BJ (cell line): ENCODE measurements at regions not wholly inside any gene's neighbourhood (a gene's known extent, or its start where the extent isn't known, plus 50 kb on each side); places are given as distances from the start of the nearest gene placed in this dataset.

Source experiments
- CTCF ChIA-PET: fragments of 350-600 bp; formaldehyde crosslinking; extraction: SDS; loops from one replicate; lab custom pipeline; 2021; ENCODE audit warnings: antibody characterized with exemption, inconsistent platforms; lab: Yijun Ruan, JAX
- POLR2A ChIA-PET: fragments of 300-600 bp; sonication (Branson Sonifier 250); formaldehyde crosslinking; extraction: SDS; loops from one replicate; lab custom pipeline; 2021; ENCODE audit warnings: antibody characterized with exemption; lab: Charles Lee
- DNase-seq: peaks from one replicate; pipeline ENCODE4 v3.0.0-alpha.2; 2011; ENCODE audit warnings: low read depth
- H3K27me3 ChIP-seq: 2 replicates; pipeline ENCODE4 v1.6.0; 2011; ENCODE audit warnings: low read length; ENCODE audit not compliant: control insufficient read depth, insufficient read depth
- H3K36me3 ChIP-seq: 2 replicates; pipeline ENCODE4 v1.5.1; 2011; ENCODE audit warnings: low read length; ENCODE audit not compliant: control insufficient read depth, insufficient read depth
- H3K4me3 ChIP-seq: 2 replicates; pipeline ENCODE4 v1.5.1; 2011; ENCODE audit warnings: low read depth, mild to moderate bottlenecking, control low read depth, low read length
- TF ChIP-seq, protein P1 (sequence below): IDR thresholded peaks from 2 replicates; pipeline ENCODE4 v1.5.1; 2011; ENCODE audit warnings: low read depth, mild to moderate bottlenecking, control low read depth, inconsistent platforms, low read length, moderate library complexity; ENCODE audit not compliant: insufficient read depth

DNA sequence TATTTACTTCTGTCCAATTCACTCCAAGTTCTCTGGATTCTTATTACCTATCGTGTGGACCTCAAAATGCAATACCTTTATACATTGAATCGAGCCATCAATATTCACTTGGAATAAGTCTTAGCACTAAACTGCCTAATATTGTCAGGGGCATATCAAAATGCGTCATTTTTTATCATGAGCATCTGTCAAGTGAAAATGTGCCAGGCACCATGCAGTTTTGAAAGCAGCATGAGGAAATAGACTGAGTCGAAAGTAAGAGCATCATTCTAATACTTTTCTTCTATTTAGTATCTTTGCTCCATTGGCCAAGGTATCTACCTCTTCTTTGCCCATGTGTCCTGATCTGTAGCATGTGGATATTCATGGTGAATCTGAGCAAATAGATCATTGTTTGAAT lies 1193.4 kb downstream of the CDH11 start:
- H3K27me3 ChIP-seq: no peaks in the 10 kb centered on the region
- no peak for DNase-seq

DNA sequence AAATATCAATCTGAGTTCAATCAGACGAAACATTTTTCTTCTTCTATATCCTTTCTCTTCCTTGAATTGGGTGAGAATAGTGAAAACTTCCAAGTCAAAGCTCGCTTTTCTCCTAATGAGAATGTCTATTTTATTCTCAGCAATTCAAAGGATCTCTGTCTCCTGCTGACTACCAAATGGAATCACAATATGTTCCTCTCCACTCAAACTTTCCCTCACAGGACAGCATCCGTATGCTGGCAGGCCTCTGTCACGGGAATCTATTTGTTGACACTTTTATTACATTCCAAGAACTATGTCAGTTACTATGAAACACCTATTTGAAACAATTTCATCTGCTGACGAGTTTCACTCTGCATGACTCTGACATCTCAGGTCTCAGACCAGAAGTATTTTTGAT lies 1196.6 kb downstream of the CDH11 start:
- no peaks in the 10 kb centered on the region for H3K36me3 ChIP-seq
- H3K27me3 ChIP-seq: no peaks in the 10 kb centered on the region
- TF ChIP-seq, protein P1, sequence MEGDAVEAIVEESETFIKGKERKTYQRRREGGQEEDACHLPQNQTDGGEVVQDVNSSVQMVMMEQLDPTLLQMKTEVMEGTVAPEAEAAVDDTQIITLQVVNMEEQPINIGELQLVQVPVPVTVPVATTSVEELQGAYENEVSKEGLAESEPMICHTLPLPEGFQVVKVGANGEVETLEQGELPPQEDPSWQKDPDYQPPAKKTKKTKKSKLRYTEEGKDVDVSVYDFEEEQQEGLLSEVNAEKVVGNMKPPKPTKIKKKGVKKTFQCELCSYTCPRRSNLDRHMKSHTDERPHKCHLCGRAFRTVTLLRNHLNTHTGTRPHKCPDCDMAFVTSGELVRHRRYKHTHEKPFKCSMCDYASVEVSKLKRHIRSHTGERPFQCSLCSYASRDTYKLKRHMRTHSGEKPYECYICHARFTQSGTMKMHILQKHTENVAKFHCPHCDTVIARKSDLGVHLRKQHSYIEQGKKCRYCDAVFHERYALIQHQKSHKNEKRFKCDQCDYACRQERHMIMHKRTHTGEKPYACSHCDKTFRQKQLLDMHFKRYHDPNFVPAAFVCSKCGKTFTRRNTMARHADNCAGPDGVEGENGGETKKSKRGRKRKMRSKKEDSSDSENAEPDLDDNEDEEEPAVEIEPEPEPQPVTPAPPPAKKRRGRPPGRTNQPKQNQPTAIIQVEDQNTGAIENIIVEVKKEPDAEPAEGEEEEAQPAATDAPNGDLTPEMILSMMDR: no peak
- ChIA-PET POLR2A (no interaction called here), CTCF (no interaction called here)
- H3K4me3 ChIP-seq: no peak overlapping the region
- no peak for DNase-seq

More for the DNA sequence above, 1193.4 kb downstream of the CDH11 start:
- Histone ChIP-seq H3K4me3 (no peak overlapping the region), H3K36me3 (no peaks in the 10 kb centered on the region)
- POLR2A ChIA-PET: no interaction called here
- TF ChIP-seq, protein P1: no peak
- CTCF ChIA-PET: no interaction called here

DNA sequence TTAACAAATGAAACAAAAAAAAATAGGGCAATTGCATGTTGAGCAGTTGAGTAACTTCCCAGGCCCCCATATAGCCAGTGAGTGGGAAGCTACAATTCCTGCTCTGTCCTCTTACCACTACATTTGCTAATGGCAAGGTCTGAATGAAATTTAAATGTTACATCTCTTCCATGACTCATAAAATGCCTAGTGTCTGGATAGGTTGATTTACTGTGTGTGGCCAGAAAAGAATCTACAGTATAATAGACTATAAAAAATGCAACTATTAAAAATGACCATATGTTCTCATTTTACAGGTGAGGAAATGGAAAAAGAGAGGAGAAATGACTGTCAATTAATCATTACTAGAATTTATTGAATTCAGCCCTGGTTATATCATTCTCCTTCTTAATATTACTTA lies 1199.3 kb downstream of the CDH11 start:
- Histone ChIP-seq H3K4me3 (no peak overlapping the region), H3K36me3 (no peaks in the 10 kb centered on the region), H3K27me3 (no peaks in the 10 kb centered on the region)
- TF ChIP-seq, protein P1: no peak
- CTCF ChIA-PET: no interaction called here
- DNase-seq: peak; percentile 1
- POLR2A ChIA-PET: no interaction called here

DNA sequence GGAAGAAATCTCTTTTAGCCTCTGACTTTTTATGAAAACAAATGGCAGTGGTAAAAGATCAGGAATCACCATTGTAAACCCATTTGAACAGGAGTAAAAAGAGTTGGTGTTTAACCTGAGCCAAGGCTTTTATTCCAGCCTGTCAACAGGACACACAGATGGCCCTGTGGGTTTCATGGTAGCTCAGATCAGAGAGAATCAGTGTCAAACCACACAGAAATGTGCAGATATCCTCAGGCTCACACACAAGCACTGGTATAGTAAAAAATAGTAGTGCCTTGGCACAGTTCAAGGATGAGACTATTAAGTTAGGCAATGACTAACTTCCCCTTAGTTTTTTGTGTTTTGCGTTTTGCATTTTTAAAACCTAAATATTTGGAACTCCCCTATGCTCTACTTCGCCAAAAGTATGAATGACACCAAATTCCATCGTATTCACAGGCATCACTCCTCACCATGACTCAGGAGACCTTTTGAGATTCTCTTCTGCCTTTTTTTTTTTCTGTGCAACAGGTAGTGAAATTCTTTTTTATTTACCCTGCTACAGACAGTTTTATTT lies 1200.0 kb downstream of the CDH11 start:
- ChIA-PET POLR2A (no interaction called here), CTCF (no interaction called here)
- no peak for DNase-seq
- TF ChIP-seq, protein P1: no peak
- Histone ChIP-seq H3K4me3 (no peak overlapping the region), H3K27me3 (no peaks in the 10 kb centered on the region), H3K36me3 (no peaks in the 10 kb centered on the region)

DNA sequence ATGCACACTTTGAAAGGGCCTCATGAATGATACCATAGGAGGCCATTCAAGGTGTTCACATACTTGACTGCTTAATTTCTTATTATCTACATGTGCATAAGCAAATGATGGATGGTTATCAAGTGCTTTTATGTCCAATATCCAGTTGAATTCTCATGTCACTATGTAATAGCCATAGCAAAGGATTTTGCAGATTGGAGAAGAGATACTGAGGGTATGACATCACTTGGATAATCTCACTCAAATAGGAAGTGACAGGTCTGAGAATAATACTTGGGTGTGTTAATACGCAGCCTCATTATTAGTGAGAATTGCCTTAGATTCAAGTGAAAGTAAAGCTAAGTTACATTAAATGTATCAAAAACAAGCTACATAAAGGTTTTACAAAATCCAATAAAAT lies 1208.6 kb downstream of the CDH11 start:
- Histone ChIP-seq H3K4me3 (no peak overlapping the region), H3K36me3 (no peaks in the 10 kb centered on the region), H3K27me3 (no peaks in the 10 kb centered on the region)
- POLR2A ChIA-PET: no interaction called here
- CTCF ChIA-PET: no interaction called here
- DNase-seq: no peak
- TF ChIP-seq, protein P1: no peak
